HG03135 (cell line): ENCODE measurements at regions not wholly inside any gene's neighbourhood (a gene's known extent, or its start where the extent isn't known, plus 50 kb on each side); places are given as distances from the start of the nearest gene placed in this dataset.
A peak's percentile ranks its signal among the peaks of the same experiment; 100 is the strongest.

ENCODE experiments used
- ATAC-seq: cut with Tn5 transposase; IDR thresholded peaks from one replicate; pipeline ENCODE4 v1.9.1; 2021; ENCODE audit warnings: mild to moderate bottlenecking, moderate library complexity; ENCODE audit not compliant: unreplicated experiment

GRCh38 chr6:15880262-15880973 lies 217.6 kb upstream of the DTNBP1 start:
- no peak for ATAC-seq

GRCh38 chr6:15879371-15880261 lies 216.8 kb upstream of the DTNBP1 start:
- ATAC-seq = peak; percentile 71

- no peak for ATAC-seq
These were observed 214.4 kb upstream of the DTNBP1 start for GRCh38 chr6:15877231-15877630.

GRCh38 chr6:15876406-15876805 lies 213.6 kb upstream of the DTNBP1 start:
- peak; percentile 55 for ATAC-seq

GRCh38 chr6:15875797-15876196 lies 213.0 kb upstream of the DTNBP1 start:
- no peak for ATAC-seq

GRCh38 chr6:15874821-15875220 lies 212.0 kb upstream of the DTNBP1 start:
- no peak for ATAC-seq

- no peak for ATAC-seq
These were observed 211.5 kb upstream of the DTNBP1 start for GRCh38 chr6:15874326-15874725.

- no peak for ATAC-seq
These were observed 209.6 kb upstream of the DTNBP1 start for GRCh38 chr6:15872241-15873103.

- ATAC-seq = no peak
These were observed 208.4 kb upstream of the DTNBP1 start for GRCh38 chr6:15871276-15871675.

GRCh38 chr6:15870333-15871043 lies 207.7 kb upstream of the DTNBP1 start:
- ATAC-seq = no peak

- no peak for ATAC-seq
These were observed 201.9 kb upstream of the DTNBP1 start for GRCh38 chr6:15864708-15865062.

- no peak for ATAC-seq
These were observed 201.3 kb upstream of the DTNBP1 start for GRCh38 chr6:15864038-15864707.

- no peak for ATAC-seq
These were observed 200.0 kb upstream of the DTNBP1 start for GRCh38 chr6:15862810-15863209.

GRCh38 chr6:15861486-15861885 lies 198.7 kb upstream of the DTNBP1 start:
- no peak for ATAC-seq

- ATAC-seq = no peak
These were observed 192.2 kb upstream of the DTNBP1 start for GRCh38 chr6:15854826-15855710.

GRCh38 chr6:15854378-15854777 lies 191.6 kb upstream of the DTNBP1 start:
- ATAC-seq = no peak

- no peak for ATAC-seq
These were observed 190.4 kb upstream of the DTNBP1 start for GRCh38 chr6:15853259-15853658.

- no peak for ATAC-seq
These were observed 189.5 kb upstream of the DTNBP1 start for GRCh38 chr6:15852289-15852688.

- ATAC-seq = no peak
These were observed 186.6 kb upstream of the DTNBP1 start for GRCh38 chr6:15849395-15849794.
